GM23248 (cell line): ENCODE measurements at regions not wholly inside any gene's neighbourhood (a gene's known extent, or its start where the extent isn't known, plus 50 kb on each side); places are given as distances from the start of the nearest gene placed in this dataset.
"Not testable (repeated sequence)": the region's sequence is repeated elsewhere in the genome, so short reads cannot be mapped to it uniquely, and the experiment has no call there.

ENCODE experiments used
- EZH2 ChIP-seq: fragments of 200-600 bp; sonication (generic); IDR thresholded peaks from 2 replicates; pipeline ENCODE4 v1.6.1; 2018; ENCODE audit warnings: antibody characterized with exemption, mild to moderate bottlenecking; ENCODE audit not compliant: insufficient read depth, poor library complexity, severe bottlenecking
- EZH2phosphoT487 ChIP-seq: fragments of 200-600 bp; sonication (generic); IDR thresholded peaks from 2 replicates; pipeline ENCODE4 v1.6.1; 2018; ENCODE audit warnings: antibody characterized with exemption, moderate library complexity, mild to moderate bottlenecking, low read depth; ENCODE audit not compliant: insufficient read depth

DNA sequence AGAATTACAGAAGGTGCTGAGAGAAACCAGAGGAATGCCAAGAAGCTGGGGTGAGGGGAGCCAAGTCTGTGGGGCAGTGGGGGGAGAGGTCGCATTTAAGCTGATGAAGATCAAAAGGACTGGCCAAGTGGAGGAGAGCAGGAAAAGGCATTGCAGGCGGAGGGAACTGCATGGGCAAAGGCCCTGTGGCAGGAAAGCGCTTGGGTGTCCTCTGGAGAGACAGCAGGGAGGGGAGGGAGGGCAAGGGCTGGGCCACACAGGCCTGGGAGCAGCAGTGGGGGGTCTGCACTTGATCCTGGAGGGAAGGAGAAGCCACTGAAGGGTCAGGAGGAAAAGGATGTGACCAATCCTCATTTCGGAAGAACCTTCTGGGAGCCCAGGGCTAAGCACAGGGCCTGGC lies 65.0 kb downstream of the MATN1 start:
- not testable (repeated sequence) for TF ChIP-seq EZH2phosphoT487, EZH2
